OCI-LY3 (cell line): ENCODE measurements at regions not wholly inside any gene's neighbourhood (a gene's known extent, or its start where the extent isn't known, plus 50 kb on each side); places are given as distances from the start of the nearest gene placed in this dataset.

Source experiments
- CTCF ChIP-seq: fragments of 200-600, 300-600 bp; sonication (generic); IDR thresholded peaks from 2 replicates; pipeline ENCODE4 v1.5.1; 2014; ENCODE audit warnings: antibody characterized with exemption, low read length, low read depth
- EZH2phosphoT487 ChIP-seq: fragments of 200-600 bp; shearing (Covaris generic); IDR thresholded peaks from 2 replicates; pipeline ENCODE4 v1.6.1; 2018; ENCODE audit warnings: antibody characterized with exemption, mixed run types, low read depth

- TF ChIP-seq CTCF = no peak
- TF ChIP-seq EZH2phosphoT487 = no peak
Observed at GRCh38 chr17:70321352-70321751, 152.0 kb downstream of the KCNJ2 start.
